ENCODE measurements at regions not wholly inside any gene's neighbourhood (a gene's known extent, or its start where the extent isn't known, plus 50 kb on each side); places are given as distances from the start of the nearest gene placed in this dataset.

DNA sequence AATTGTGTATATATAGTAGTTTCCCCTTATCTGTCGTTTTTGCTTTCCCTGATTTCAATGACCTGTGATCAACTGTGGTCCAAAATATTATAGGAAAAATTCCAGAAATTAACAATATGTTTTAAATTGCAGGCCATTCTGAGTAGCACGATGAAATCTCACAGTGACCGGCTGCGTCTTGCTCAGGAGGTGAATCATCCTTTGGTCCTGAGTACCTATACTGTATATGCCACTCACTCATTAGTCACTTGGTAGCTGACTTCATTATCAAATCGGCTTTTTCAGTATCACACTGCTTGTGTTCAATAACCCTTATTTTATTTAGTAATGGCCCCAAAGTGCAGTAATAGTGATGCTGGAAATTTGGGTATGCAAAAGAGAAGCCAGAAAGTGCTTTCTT is 728.3 kb upstream of the EYS start:
- Histone ChIP-seq H3K9ac (ENCODE audit: low read length) (no peak overlapping the region), H3K9me3 (ENCODE audit: control insufficient read depth, low read depth, low read length) (no peaks in the 10 kb centered on the region), H3K4me1 (ENCODE audit: control insufficient read depth, low read depth, low read length) (no peaks in the 10 kb centered on the region), H3K27me3 (ENCODE audit: control insufficient read depth, insufficient read depth, low read length) (no peaks in the 10 kb centered on the region), H3K27ac (ENCODE audit: low read length) (no peak overlapping the region), H3K36me3 (ENCODE audit: control insufficient read depth, low read depth, low read length) (no peaks in the 10 kb centered on the region), H3K4me3 (ENCODE audit: low read length) (no peak overlapping the region)

DNA sequence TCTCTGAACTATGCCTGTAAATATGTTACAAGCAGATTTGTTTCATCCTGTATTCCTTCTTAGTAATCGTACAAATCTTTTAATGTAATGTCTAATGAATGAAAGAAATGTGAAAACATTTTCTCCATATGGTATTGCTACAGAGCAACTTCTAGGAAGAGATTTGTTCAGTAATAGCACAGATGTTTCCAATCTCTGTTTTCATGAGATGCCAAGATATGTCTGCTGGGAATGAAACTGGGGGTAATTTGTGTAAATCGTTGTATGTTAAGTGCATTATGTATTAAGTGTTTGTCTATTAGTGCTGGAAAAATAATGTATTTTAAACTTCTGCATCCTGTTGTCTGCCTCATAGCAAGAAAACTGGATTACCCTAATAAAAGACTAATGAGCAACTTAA is 722.2 kb upstream of the EYS start:
- Histone ChIP-seq H3K36me3 (ENCODE audit: control insufficient read depth, low read depth, low read length) (no peaks in the 10 kb centered on the region), H3K9me3 (ENCODE audit: control insufficient read depth, low read depth, low read length) (no peaks in the 10 kb centered on the region), H3K4me1 (ENCODE audit: control insufficient read depth, low read depth, low read length) (no peaks in the 10 kb centered on the region), H3K9ac (ENCODE audit: low read length) (no peak overlapping the region), H3K27ac (ENCODE audit: low read length) (no peak overlapping the region), H3K27me3 (ENCODE audit: control insufficient read depth, insufficient read depth, low read length) (no peaks in the 10 kb centered on the region), H3K4me3 (ENCODE audit: low read length) (no peak overlapping the region)

DNA sequence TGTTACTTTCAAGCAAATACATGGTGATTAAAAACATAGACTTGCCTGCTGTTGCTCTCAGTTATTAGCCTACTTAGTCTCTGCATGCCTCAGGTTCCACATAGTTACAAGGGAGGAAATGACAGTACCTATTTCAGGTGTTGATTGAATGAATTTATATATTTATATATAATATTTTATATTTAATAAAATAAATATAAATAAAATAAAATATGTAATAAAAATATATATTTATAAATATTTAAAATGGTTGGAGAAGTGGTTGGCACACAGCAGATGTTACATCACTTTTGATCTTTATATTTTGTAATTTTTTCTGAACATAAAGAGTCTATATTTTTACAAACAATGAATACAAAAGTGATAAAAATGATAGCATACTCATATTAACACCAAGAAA is 716.0 kb upstream of the EYS start:
- no peak overlapping the region for H3K9ac ChIP-seq (ENCODE audit: low read length)
- no peak overlapping the region for H3K4me3 ChIP-seq (ENCODE audit: low read length)
- H3K36me3 ChIP-seq (ENCODE audit: control insufficient read depth, low read depth, low read length) = no peaks in the 10 kb centered on the region

DNA sequence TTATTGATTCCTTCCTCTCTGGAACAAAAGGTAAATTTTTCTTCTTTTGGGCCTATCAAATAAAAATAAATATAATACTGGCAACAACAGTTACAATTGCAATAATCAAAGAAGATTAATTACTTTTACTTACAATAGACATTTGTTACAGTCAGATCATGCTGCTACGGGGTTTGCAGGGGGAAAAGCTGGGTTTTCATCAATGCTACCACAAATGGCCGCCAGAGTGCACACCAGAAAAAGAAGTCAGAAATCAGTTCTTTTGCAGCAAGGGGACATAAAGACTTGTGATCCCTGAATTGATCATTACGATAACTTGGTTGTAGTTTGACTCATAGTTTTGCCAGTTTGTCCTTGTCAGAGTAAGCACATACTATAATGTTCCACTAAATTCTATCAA is 714.5 kb upstream of the EYS start:
- H3K27ac ChIP-seq (ENCODE audit: low read length) = no peak overlapping the region
- no peak overlapping the region for H3K4me3 ChIP-seq (ENCODE audit: low read length)
- H3K4me1 ChIP-seq (ENCODE audit: control insufficient read depth, low read depth, low read length) = no peaks in the 10 kb centered on the region
- no peaks in the 10 kb centered on the region for H3K36me3 ChIP-seq (ENCODE audit: control insufficient read depth, low read depth, low read length)
- H3K9me3 ChIP-seq (ENCODE audit: control insufficient read depth, low read depth, low read length) = no peaks in the 10 kb centered on the region
- no peaks in the 10 kb centered on the region for H3K27me3 ChIP-seq (ENCODE audit: control insufficient read depth, insufficient read depth, low read length)
- H3K9ac ChIP-seq (ENCODE audit: low read length) = no peak overlapping the region

More for the DNA sequence above, 716.0 kb upstream of the EYS start:
- no peaks in the 10 kb centered on the region for H3K27me3 ChIP-seq (ENCODE audit: control insufficient read depth, insufficient read depth, low read length)
- H3K4me1 ChIP-seq (ENCODE audit: control insufficient read depth, low read depth, low read length) = no peaks in the 10 kb centered on the region
- H3K27ac ChIP-seq (ENCODE audit: low read length) = no peak overlapping the region
- no peaks in the 10 kb centered on the region for H3K9me3 ChIP-seq (ENCODE audit: control insufficient read depth, low read depth, low read length)

DNA sequence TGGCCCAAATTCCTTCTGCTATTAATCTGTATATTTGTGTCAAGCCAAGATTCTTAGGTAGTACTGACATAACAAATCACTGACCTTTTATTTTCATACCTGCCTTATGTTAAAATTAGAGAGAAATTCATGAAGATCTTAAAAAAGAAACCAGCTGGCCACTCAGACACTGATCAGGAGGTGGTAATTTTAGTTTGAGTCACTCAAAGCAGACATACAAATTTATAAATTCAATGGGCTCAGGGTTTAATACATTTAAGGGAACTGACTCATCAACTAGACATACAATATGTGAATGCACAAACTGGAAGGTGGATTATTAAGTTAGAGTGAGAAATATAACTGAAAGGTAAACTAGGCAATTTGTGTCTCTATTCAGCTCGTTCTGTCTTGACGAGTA is 711.9 kb upstream of the EYS start:
- Histone ChIP-seq H3K9ac (ENCODE audit: low read length) (no peak overlapping the region), H3K9me3 (ENCODE audit: control insufficient read depth, low read depth, low read length) (no peaks in the 10 kb centered on the region), H3K4me1 (ENCODE audit: control insufficient read depth, low read depth, low read length) (no peaks in the 10 kb centered on the region), H3K27ac (ENCODE audit: low read length) (no peak overlapping the region), H3K4me3 (ENCODE audit: low read length) (no peak overlapping the region), H3K36me3 (ENCODE audit: control insufficient read depth, low read depth, low read length) (no peaks in the 10 kb centered on the region), H3K27me3 (ENCODE audit: control insufficient read depth, insufficient read depth, low read length) (no peaks in the 10 kb centered on the region)

DNA sequence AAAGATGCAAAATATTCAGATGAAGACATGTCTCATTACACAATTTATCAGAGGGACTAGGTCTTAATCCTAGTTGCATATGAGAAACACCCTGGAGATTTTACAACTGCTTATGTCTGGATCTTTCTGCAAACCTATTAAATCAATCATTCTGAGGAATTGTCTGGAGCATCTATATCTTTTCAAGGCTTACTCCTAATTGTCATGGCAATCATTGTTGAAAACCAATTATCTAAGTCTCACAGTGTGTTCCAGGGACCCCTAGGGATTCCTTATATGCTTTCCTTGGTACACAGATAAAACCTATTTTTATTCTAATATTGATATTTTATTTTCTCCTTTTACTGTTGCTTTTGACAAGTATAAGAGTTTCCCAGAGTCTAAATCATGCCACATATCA is 696.9 kb upstream of the EYS start:
- H3K36me3 ChIP-seq (ENCODE audit: control insufficient read depth, low read depth, low read length) = no peaks in the 10 kb centered on the region
- H3K4me1 ChIP-seq (ENCODE audit: control insufficient read depth, low read depth, low read length) = no peaks in the 10 kb centered on the region
- H3K4me3 ChIP-seq (ENCODE audit: low read length) = no peak overlapping the region
- H3K27ac ChIP-seq (ENCODE audit: low read length) = no peak overlapping the region
- H3K27me3 ChIP-seq (ENCODE audit: control insufficient read depth, insufficient read depth, low read length) = no peaks in the 10 kb centered on the region
- H3K9ac ChIP-seq (ENCODE audit: low read length) = no peak overlapping the region
- no peaks in the 10 kb centered on the region for H3K9me3 ChIP-seq (ENCODE audit: control insufficient read depth, low read depth, low read length)

DNA sequence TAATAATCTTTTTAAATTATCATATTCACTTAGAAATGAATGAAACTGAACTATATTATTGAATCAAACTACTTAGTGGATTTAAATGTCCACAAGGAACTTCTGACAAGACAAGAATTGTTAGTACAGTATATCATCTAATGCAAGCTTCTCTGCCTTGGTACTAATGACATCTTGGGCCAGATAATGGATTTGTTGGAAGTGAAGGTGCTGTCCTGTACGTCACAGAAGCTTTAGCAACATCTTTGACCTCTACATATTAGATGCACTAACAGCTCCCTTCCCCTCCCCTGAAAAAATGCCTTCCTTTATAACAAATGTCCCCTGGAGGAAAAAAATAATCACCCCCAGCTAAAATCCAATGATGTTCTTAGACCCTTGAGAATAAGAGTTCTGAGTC is 695.8 kb upstream of the EYS start:
- no peak overlapping the region for H3K4me3 ChIP-seq (ENCODE audit: low read length)
- H3K36me3 ChIP-seq (ENCODE audit: control insufficient read depth, low read depth, low read length) = no peaks in the 10 kb centered on the region
- H3K4me1 ChIP-seq (ENCODE audit: control insufficient read depth, low read depth, low read length) = no peaks in the 10 kb centered on the region
- no peak overlapping the region for H3K27ac ChIP-seq (ENCODE audit: low read length)
- no peaks in the 10 kb centered on the region for H3K27me3 ChIP-seq (ENCODE audit: control insufficient read depth, insufficient read depth, low read length)
- H3K9me3 ChIP-seq (ENCODE audit: control insufficient read depth, low read depth, low read length) = no peaks in the 10 kb centered on the region
- no peak overlapping the region for H3K9ac ChIP-seq (ENCODE audit: low read length)

DNA sequence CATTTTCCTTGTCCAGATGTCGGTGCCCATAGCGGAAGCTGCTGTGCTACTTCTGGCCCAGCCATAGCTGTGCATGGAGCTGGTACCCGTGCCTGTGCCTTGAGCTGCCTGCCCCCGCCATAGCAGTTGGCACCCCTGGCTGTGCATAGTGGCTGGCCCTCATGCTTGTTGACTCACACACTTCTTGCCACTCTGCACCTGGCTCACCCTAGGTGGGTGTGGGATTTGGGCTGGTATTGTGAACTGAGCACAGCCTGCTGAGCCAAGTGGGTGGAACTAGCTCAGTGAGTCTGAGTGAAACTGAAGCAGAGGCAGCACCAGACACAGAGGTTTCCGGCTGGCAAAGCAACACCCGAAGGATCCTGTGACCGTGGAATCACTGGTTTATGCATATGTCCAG is 689.5 kb upstream of the EYS start:
- no peaks in the 10 kb centered on the region for H3K4me1 ChIP-seq (ENCODE audit: control insufficient read depth, low read depth, low read length)
- no peaks in the 10 kb centered on the region for H3K27me3 ChIP-seq (ENCODE audit: control insufficient read depth, insufficient read depth, low read length)
- no peak overlapping the region for H3K4me3 ChIP-seq (ENCODE audit: low read length)
- H3K36me3 ChIP-seq (ENCODE audit: control insufficient read depth, low read depth, low read length) = no peaks in the 10 kb centered on the region
- no peaks in the 10 kb centered on the region for H3K9me3 ChIP-seq (ENCODE audit: control insufficient read depth, low read depth, low read length)
- H3K9ac ChIP-seq (ENCODE audit: low read length) = no peak overlapping the region
- H3K27ac ChIP-seq (ENCODE audit: low read length) = no peak overlapping the region

DNA sequence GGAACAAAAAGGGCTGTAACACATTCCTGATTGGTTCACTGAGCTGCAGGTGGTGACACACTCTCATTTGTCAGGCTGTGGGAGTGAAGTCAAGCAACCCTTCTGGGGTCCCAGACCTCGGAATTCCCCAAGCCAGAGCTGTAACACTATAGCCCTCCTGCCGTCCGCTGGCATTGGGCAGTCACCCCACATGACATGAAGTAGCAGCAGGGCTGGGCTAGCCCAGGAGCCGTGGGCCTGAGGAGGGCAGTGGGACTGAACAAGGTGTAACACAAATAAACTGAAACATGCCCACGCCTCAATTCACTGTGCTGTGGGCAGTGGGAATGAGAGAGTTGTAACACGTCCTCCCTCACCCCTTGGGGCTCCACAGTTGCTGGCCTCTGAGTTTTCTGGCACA is 689.1 kb upstream of the EYS start:
- no peak overlapping the region for H3K9ac ChIP-seq (ENCODE audit: low read length)
- no peaks in the 10 kb centered on the region for H3K9me3 ChIP-seq (ENCODE audit: control insufficient read depth, low read depth, low read length)
- H3K27ac ChIP-seq (ENCODE audit: low read length) = no peak overlapping the region
- H3K27me3 ChIP-seq (ENCODE audit: control insufficient read depth, insufficient read depth, low read length) = no peaks in the 10 kb centered on the region
- no peaks in the 10 kb centered on the region for H3K36me3 ChIP-seq (ENCODE audit: control insufficient read depth, low read depth, low read length)
- H3K4me1 ChIP-seq (ENCODE audit: control insufficient read depth, low read depth, low read length) = no peaks in the 10 kb centered on the region
- no peak overlapping the region for H3K4me3 ChIP-seq (ENCODE audit: low read length)

DNA sequence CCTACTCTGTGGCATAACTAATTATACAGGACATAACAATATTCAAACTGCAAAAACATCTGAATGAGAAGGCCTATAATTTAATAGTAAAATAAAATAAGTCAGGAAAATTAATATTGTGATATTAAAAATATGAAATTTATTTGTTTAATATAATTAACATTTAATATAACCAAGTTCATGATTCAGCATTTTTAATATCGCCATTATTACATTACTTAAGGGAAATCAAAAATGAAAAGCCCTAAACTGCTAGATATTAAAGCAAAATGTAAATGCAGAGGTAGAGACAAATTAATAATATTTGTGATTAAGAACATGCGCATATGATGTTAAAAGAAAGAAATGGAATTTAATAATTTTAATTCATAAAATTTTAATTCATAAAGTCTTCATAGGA is 683.4 kb upstream of the EYS start:
- Histone ChIP-seq H3K27ac (ENCODE audit: low read length) (no peak overlapping the region), H3K36me3 (ENCODE audit: control insufficient read depth, low read depth, low read length) (no peaks in the 10 kb centered on the region), H3K4me3 (ENCODE audit: low read length) (no peak overlapping the region), H3K4me1 (ENCODE audit: control insufficient read depth, low read depth, low read length) (no peaks in the 10 kb centered on the region), H3K9me3 (ENCODE audit: control insufficient read depth, low read depth, low read length) (no peaks in the 10 kb centered on the region), H3K27me3 (ENCODE audit: control insufficient read depth, insufficient read depth, low read length) (no peaks in the 10 kb centered on the region), H3K9ac (ENCODE audit: low read length) (no peak overlapping the region)

DNA sequence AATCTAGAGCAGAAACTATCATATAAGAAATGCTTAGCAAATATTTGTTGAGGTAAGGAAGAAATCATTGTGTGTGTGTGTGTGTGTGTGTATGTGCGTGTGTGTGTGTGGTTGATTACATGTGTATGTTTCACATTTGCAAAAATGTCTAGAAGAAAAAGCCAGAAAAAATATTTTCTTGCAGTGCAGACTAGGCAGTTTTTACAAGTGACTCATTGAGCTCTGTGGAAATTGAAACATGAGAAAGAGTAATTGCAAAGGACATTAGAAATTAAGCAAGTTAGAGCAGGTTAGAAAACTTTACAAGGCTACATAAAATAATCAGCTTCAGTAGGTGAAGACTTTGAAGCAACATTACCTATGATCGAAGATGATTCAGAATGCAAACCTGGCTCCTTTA is 669.0 kb upstream of the EYS start:
- Histone ChIP-seq H3K4me3 (ENCODE audit: low read length) (no peak overlapping the region), H3K9me3 (ENCODE audit: control insufficient read depth, low read depth, low read length) (no peaks in the 10 kb centered on the region), H3K9ac (ENCODE audit: low read length) (no peak overlapping the region), H3K27ac (ENCODE audit: low read length) (no peak overlapping the region), H3K4me1 (ENCODE audit: control insufficient read depth, low read depth, low read length) (no peaks in the 10 kb centered on the region), H3K36me3 (ENCODE audit: control insufficient read depth, low read depth, low read length) (no peaks in the 10 kb centered on the region), H3K27me3 (ENCODE audit: control insufficient read depth, insufficient read depth, low read length) (peaks cover 32% of the 10 kb centered on the region)

DNA sequence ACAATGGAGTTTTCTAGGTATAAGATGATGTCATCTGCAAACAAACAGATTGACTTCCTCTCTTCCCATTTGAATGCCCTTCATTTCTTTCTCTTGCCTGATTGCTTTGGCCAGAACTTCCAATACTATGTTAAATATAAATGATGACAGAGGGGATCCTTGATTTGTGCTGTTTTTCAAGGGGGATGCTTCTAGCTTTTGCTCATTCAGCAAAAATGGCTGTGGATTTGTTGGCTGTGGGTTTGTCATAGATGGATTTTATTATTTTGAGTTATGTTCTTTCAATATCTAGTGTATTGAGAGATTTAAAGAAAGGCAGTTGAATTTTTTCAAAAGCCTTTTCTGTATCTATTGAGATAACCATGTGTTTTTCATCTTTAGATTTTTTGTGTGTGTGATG is 662.4 kb upstream of the EYS start:
- Histone ChIP-seq H3K9me3 (ENCODE audit: control insufficient read depth, low read depth, low read length) (no peaks in the 10 kb centered on the region), H3K9ac (ENCODE audit: low read length) (no peak overlapping the region), H3K4me3 (ENCODE audit: low read length) (no peak overlapping the region), H3K27me3 (ENCODE audit: control insufficient read depth, insufficient read depth, low read length) (peaks cover 56% of the 10 kb centered on the region), H3K36me3 (ENCODE audit: control insufficient read depth, low read depth, low read length) (no peaks in the 10 kb centered on the region), H3K27ac (ENCODE audit: low read length) (no peak overlapping the region), H3K4me1 (ENCODE audit: control insufficient read depth, low read depth, low read length) (no peaks in the 10 kb centered on the region)

DNA sequence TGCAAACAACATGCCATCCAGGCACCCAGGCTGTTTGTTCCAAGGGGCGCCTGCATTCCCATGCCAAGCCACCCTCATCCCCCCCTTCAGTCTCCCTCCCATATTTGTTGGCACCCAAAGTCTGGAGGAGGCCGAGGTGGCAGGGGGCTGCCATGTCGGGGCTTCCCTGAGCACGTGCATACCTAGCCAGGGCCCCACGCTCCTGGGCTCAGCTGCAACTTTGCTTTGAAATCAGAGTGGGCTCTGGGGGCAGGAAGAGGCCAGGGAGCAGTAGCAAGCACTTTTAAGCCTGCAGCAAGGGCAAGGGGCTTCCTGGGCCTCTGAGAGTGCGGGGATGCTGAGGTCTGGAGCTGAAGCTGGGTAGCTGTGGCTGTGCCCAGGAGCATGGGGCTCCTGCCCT is 655.9 kb upstream of the EYS start:
- Histone ChIP-seq H3K4me1 (ENCODE audit: control insufficient read depth, low read depth, low read length) (no peaks in the 10 kb centered on the region), H3K4me3 (ENCODE audit: low read length) (no peak overlapping the region), H3K36me3 (ENCODE audit: control insufficient read depth, low read depth, low read length) (no peaks in the 10 kb centered on the region), H3K27me3 (ENCODE audit: control insufficient read depth, insufficient read depth, low read length) (no peaks in the 10 kb centered on the region), H3K27ac (ENCODE audit: low read length) (no peak overlapping the region), H3K9ac (ENCODE audit: low read length) (no peak overlapping the region), H3K9me3 (ENCODE audit: control insufficient read depth, low read depth, low read length) (no peaks in the 10 kb centered on the region)

Data from iPS-18a (cell line).